ENCODE measurements at regions not wholly inside any gene's neighbourhood (a gene's known extent, or its start where the extent isn't known, plus 50 kb on each side); places are given as distances from the start of the nearest gene placed in this dataset.

GRCh38 chr1:177479600-177479999, 308.8 kb downstream of the BRINP2 start:
- H3K79me2 ChIP-seq (ENCODE audit: low read length) = no peaks in the 10 kb centered on the region
- no peak overlapping the region for H2AFZ ChIP-seq (ENCODE audit: low read length)
- no peak overlapping the region for H3K4me3 ChIP-seq (ENCODE audit: low read length)
- no peaks in the 10 kb centered on the region for H3K36me3 ChIP-seq (ENCODE audit: low read depth, low read length)
- H3K27ac ChIP-seq (ENCODE audit: low read length) = no peak overlapping the region
- intact Hi-C loops (cut with micrococcal nuclease) = no loop called here
- ChIA-PET CTCF (no interaction called here), POLR2A (ENCODE audit: unreplicated experiment) (no interaction called here)
- no peaks in the 10 kb centered on the region for H4K20me1 ChIP-seq (ENCODE audit: low read length)
- H3K9me3 ChIP-seq (ENCODE audit: low read length) = no peaks in the 10 kb centered on the region
- no peaks in the 10 kb centered on the region for H3K4me1 ChIP-seq (ENCODE audit: insufficient read depth, low read length)
- TF ChIP-seq EZH2phosphoT487 (IDR thresholded peaks at IDR 0.05; ENCODE audit: borderline replicate concordance, low read length) (no peak), EZH2 (IDR thresholded peaks at IDR 0.05; ENCODE audit: low read length, unreplicated experiment) (no peak)
- TF ChIP-seq, protein P1, sequence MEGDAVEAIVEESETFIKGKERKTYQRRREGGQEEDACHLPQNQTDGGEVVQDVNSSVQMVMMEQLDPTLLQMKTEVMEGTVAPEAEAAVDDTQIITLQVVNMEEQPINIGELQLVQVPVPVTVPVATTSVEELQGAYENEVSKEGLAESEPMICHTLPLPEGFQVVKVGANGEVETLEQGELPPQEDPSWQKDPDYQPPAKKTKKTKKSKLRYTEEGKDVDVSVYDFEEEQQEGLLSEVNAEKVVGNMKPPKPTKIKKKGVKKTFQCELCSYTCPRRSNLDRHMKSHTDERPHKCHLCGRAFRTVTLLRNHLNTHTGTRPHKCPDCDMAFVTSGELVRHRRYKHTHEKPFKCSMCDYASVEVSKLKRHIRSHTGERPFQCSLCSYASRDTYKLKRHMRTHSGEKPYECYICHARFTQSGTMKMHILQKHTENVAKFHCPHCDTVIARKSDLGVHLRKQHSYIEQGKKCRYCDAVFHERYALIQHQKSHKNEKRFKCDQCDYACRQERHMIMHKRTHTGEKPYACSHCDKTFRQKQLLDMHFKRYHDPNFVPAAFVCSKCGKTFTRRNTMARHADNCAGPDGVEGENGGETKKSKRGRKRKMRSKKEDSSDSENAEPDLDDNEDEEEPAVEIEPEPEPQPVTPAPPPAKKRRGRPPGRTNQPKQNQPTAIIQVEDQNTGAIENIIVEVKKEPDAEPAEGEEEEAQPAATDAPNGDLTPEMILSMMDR (conservative IDR thresholded peaks at IDR 0.05; ENCODE audit: low read depth, low read length) = no peak
- H3K9me2 ChIP-seq (replicated peaks; ENCODE audit: low read length) = no peaks in the 10 kb centered on the region
- H3K27me3 ChIP-seq (ENCODE audit: low read length) = 0 out of 2 replicates have a peak, but pooled peaks cover 7% of the 10 kb centered on the region
- H3K9ac ChIP-seq (ENCODE audit: low read length) = no peak overlapping the region
- BruUV-seq (replicated peaks) = no TSS peak
- no peak overlapping the region for H3K4me2 ChIP-seq (ENCODE audit: low read length)
- no peak for DNase-seq
- no peaks in the 10 kb centered on the region for H3F3A ChIP-seq (ENCODE audit: low read length, unreplicated experiment)
- ATAC-seq = no peak

GRCh38 chr1:177476676-177477075, 305.9 kb downstream of the BRINP2 start:
- H3F3A ChIP-seq (ENCODE audit: low read length, unreplicated experiment) = no peaks in the 10 kb centered on the region
- H3K9me3 ChIP-seq (ENCODE audit: low read length) = no peaks in the 10 kb centered on the region
- H3K4me1 ChIP-seq (ENCODE audit: insufficient read depth, low read length) = no peaks in the 10 kb centered on the region
- no peak overlapping the region for H3K4me3 ChIP-seq (ENCODE audit: low read length)
- intact Hi-C loops (cut with micrococcal nuclease) = no loop called here
- DNase-seq = no peak
- H3K27me3 ChIP-seq (ENCODE audit: low read length) = 0 out of 2 replicates have a peak, but pooled peaks cover 7% of the 10 kb centered on the region
- H3K9ac ChIP-seq (ENCODE audit: low read length) = no peak overlapping the region
- no peak overlapping the region for H3K27ac ChIP-seq (ENCODE audit: low read length)
- no peaks in the 10 kb centered on the region for H3K36me3 ChIP-seq (ENCODE audit: low read depth, low read length)
- POLR2A ChIA-PET (ENCODE audit: unreplicated experiment) = no interaction called here
- ATAC-seq = no peak
- no peak for TF ChIP-seq EZH2 (IDR thresholded peaks at IDR 0.05; ENCODE audit: low read length, unreplicated experiment)
- TF ChIP-seq, protein P1 (conservative IDR thresholded peaks at IDR 0.05; ENCODE audit: low read depth, low read length) = no peak
- no peak for TF ChIP-seq EZH2phosphoT487 (IDR thresholded peaks at IDR 0.05; ENCODE audit: borderline replicate concordance, low read length)
- no peak overlapping the region for H2AFZ ChIP-seq (ENCODE audit: low read length)
- BruUV-seq (replicated peaks) = no TSS peak
- CTCF ChIA-PET = no interaction called here
- H3K4me2 ChIP-seq (ENCODE audit: low read length) = no peak overlapping the region
- H4K20me1 ChIP-seq (ENCODE audit: low read length) = no peaks in the 10 kb centered on the region
- H3K9me2 ChIP-seq (replicated peaks; ENCODE audit: low read length) = no peaks in the 10 kb centered on the region
- no peaks in the 10 kb centered on the region for H3K79me2 ChIP-seq (ENCODE audit: low read length)

DNA sequence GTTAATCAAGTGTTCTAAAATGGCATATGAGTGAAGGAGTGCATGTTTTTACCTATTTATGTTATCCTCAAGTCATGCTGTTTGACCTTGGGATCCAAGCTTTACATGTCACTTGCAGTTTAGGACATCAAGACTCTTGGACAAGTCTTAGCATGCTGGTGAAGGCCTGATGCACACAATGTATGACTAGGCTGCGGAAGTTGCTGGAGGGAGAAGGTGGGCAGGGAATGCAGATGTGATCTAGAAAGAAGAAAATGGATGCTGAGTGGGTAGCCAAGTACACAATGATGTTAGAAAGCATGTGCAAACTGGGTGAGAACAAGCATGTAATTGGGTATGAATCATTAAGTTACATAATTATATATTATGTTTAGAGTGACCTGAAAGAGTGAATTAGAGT, 301.8 kb downstream of the BRINP2 start:
- H4K20me1 ChIP-seq (ENCODE audit: low read length) = no peaks in the 10 kb centered on the region
- ATAC-seq (no peak), DNase-seq (no peak)
- H3K27ac ChIP-seq (ENCODE audit: low read length) = no peak overlapping the region
- BruUV-seq (replicated peaks) = no TSS peak
- no peaks in the 10 kb centered on the region for H3K36me3 ChIP-seq (ENCODE audit: low read depth, low read length)
- H3K9me3 ChIP-seq (ENCODE audit: low read length) = no peaks in the 10 kb centered on the region
- H3K9me2 ChIP-seq (replicated peaks; ENCODE audit: low read length) = no peaks in the 10 kb centered on the region
- ChIA-PET CTCF (no interaction called here), POLR2A (ENCODE audit: unreplicated experiment) (no interaction called here)
- H3K4me3 ChIP-seq (ENCODE audit: low read length) = no peak overlapping the region
- intact Hi-C loops (cut with micrococcal nuclease) = no loop called here
- H3K9ac ChIP-seq (ENCODE audit: low read length) = no peak overlapping the region
- no peaks in the 10 kb centered on the region for H3K4me1 ChIP-seq (ENCODE audit: insufficient read depth, low read length)
- H3F3A ChIP-seq (ENCODE audit: low read length, unreplicated experiment) = no peaks in the 10 kb centered on the region
- no peak overlapping the region for H2AFZ ChIP-seq (ENCODE audit: low read length)
- TF ChIP-seq EZH2phosphoT487 (IDR thresholded peaks at IDR 0.05; ENCODE audit: borderline replicate concordance, low read length) (no peak), EZH2 (IDR thresholded peaks at IDR 0.05; ENCODE audit: low read length, unreplicated experiment) (no peak)
- TF ChIP-seq, protein P1 (conservative IDR thresholded peaks at IDR 0.05; ENCODE audit: low read depth, low read length) = no peak
- no peaks in the 10 kb centered on the region for H3K79me2 ChIP-seq (ENCODE audit: low read length)
- no peak overlapping the region for H3K4me2 ChIP-seq (ENCODE audit: low read length)
- H3K27me3 ChIP-seq (ENCODE audit: low read length) = 0 out of 2 replicates have a peak, but pooled peaks cover 6% of the 10 kb centered on the region

Measured in PC-3 (cell line).